NCI-H345 treated with DMSO at 0.1 percent for 48 hours (cell line): ENCODE measurements at regions not wholly inside any gene's neighbourhood (a gene's known extent, or its start where the extent isn't known, plus 50 kb on each side); places are given as distances from the start of the nearest gene placed in this dataset.

Experiments
- DNase-seq: peaks from one replicate; lab custom pipeline; 2025; ENCODE audit not compliant: unreplicated experiment; lab: John Stamatoyannopoulos, UW

DNA sequence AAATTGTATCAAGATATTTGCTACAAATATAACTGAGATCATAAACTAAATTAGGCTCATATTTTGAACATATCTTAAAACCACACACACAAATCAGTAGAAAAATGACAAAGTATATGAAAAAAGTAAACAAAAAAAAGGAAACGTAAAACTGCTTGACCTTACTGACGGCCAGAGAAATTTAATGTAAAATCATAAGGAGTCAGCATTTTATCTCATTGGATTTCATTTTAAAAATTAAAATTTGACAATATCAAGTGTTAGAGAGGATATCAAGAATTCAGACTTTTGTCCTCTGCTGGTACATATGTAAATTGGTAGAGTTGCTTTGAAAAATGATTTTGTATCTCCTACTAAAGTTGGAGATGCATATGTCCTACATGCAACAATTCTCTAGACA lies 209.2 kb upstream of the ZC3H15 start:
- DNase-seq, result no peak

GRCh38 chr2:186281726-186282125 lies 204.3 kb upstream of the ZC3H15 start:
- DNase-seq, result no peak

GRCh38 chr2:186294248-186294888 lies 191.7 kb upstream of the ZC3H15 start:
- no peak for DNase-seq

GRCh38 chr2:186299610-186300009 lies 186.4 kb upstream of the ZC3H15 start:
- DNase-seq, result no peak

DNA sequence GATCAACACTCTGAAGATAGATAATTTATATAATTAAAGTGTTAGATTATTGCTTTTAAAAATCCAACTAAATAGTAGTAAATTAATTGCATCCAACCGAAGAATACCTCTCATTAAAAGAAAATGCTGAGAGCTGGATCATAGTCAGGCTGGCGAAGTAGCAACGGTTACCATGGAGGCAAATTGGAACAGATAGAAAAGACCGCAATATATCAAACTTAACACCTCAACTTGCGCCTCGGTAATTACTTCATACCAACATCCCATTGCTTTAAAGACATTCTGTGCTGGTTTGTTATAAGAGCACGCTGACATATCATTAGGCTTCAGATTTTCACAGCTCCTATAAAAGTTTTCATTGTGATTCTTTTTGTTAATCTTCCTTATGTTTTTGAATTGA lies 183.8 kb upstream of the ZC3H15 start:
- no peak for DNase-seq

DNA sequence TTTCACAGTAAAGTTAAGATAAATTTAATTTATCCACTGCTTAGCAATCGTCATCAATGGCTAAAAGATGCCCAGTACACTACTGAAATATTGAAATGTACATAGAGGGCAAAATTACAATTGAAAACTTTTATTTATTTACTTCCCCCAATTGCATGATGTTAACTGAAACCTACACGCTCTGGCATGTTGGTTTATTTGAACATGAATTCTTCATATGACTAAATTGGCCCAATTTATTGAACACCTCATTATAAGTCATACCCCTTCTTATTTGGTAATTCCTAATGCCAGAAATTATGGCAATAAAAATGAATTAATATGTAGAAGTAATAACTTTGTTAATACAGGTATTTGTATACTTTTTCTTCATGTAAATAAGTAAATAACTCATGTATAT lies 183.0 kb upstream of the ZC3H15 start:
- DNase-seq, result no peak

DNA sequence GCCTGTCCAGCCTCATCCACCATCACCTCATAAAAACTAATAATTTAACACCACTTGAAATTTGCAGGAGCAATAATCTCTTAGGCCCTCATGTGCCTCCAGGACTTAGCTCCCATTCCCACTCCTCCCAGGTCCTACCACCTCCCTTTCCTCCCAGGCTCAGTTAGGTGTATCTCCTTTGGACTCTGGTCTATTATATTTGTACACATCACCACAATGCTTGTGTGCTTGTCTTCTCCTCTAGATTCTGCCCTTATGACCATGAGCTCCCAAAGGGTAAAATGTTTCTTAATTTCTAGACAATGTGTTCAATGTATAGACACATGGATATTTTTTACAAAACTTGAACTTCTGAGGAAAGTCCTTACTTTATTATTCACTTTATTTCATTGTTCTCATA lies 182.0 kb upstream of the ZC3H15 start:
- DNase-seq, result no peak

- DNase-seq, result no peak
These were observed 179.3 kb upstream of the ZC3H15 start for GRCh38 chr2:186306754-186307153.

DNA sequence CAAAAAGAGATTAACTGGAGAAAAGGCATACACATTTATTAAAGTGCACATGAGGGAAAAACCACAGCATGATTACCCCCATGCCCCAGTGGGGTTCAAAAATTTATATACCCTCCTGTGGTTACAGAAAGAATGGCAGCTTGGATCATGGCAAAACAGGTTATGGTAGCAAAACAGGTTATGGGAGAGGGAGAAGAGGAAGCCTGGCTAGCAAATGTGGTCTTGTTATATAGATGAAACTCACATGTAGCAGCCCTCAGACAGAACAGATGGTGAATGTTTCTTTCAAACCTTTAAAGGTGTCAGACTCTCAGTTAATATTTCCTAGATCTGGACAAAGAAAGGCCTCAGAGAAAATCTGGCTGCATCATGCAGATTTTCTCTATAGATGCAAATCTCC lies 178.2 kb upstream of the ZC3H15 start:
- DNase-seq, result no peak

DNA sequence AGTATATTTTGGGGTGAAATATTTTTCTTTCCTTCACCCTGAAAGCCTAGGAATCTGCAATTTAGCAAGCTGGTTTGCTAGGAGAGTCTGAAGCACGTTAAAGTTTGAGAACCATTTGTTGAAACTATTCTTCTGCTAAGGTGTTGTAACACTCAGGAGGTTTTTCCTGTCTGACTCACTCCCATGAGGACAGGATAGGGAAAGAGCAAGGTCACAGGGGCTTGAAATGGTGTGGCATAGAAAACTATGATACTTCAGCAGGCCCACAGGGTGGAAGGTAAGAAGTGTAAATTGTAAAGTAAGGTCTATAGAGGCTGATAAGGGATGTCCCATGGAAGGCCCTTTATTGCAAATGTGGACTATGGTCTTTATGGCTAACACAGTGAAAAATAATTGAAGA lies 177.7 kb upstream of the ZC3H15 start:
- DNase-seq, result no peak

- DNase-seq, result no peak
These were observed 176.2 kb upstream of the ZC3H15 start for GRCh38 chr2:186309901-186310300.

- DNase-seq, result no peak
These were observed 167.0 kb upstream of the ZC3H15 start for GRCh38 chr2:186319105-186319504.

DNA sequence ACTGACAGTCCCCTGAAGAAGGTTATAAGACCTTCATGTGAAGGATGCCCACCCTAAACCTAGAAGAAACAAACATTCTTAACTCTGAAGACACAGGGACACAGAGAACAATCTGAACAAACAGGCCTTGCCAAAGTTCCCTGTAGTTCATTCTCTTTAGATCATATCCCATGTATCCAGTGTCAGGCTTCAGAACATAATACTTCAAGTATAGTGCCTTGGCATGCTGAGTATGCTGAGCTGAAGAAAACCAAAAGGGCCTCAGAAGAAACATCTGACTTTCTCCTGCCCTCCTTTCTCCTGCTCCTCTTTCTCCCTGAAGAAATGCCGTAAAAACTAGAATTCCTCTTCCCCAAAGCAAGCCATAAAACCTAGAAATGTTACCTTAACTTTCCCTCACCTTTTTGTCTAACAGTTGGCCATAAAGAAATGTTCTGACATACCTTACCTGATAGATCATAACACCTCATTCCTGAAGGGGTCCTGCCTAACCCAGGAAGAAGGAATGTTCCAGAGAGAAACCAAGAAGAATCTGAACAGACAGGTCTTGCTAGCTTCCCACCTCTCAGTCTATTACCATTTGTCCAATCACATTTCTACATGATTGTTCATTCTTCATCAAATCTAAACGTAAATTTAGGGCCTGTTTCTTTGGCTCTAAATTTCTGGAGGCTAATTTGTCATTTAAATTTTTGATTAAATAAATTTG lies 160.1 kb upstream of the ZC3H15 start:
- DNase-seq, result no peak

DNA sequence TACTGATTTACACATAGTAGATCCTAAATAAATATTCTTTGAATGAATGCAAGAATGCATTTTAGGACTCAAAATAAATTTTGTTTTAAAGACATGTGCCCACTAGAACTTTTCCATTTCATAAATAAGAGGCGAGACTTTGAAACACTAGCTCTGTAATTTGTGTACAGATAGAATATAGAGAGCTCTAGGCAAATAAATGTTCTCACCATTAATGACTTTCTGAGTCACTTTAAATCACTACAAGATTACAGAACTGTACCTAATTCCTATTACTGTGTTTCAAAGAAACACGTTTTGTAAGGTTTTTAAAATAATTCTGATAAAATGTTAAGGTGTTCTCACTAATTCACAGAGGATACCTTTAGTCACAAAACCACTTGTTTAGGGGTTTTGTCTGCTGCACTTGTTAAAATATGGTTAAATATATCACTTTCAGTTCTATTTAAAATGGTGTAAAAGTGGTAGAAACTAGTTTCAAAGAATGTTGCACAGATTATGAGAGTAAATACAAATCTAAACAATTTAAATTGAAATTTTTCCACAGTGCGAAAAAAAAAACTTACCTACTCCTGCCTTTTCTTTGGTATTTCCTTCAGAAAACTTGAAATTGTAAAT lies 158.7 kb upstream of the ZC3H15 start:
- DNase-seq, result no peak

DNA sequence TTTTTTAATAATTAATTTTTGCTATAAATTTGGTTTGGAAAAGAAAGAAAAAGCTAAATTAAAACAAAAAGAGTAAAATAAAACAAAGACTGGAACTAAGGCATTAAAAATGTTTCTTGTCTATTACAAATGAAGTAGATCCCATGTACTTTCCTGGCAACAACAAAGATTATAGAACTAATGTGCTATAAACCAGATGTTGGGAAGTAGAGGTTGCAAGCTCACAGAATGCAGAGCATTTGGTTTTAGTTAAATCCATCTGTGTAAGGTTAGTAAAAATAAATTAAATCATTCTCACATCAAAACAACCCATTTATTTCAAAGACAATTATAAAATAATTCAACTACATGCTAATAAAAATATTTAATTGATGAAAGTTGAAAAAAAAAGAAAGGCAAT lies 157.2 kb upstream of the ZC3H15 start:
- DNase-seq, result no peak

DNA sequence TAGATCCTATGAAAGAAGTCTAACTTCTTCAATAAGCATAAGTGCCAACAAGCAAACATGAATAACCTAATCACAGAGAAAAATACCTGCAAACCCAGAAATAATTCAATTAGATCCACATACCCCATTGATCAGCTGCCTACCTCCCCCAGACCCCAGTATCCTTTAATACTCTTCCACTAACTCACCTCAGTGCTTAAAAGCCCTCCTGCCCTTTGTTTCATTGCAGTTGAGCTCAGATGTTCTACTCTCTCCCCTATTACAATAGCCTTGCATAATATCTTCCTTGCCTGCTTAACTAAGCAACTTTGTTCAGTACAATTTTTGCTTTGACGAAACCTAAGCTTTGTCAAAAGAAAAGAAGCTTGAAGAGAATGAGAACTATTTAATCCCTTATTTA lies 156.0 kb upstream of the ZC3H15 start:
- no peak for DNase-seq

GRCh38 chr2:186339716-186340115 lies 146.3 kb upstream of the ZC3H15 start:
- DNase-seq, result no peak

DNA sequence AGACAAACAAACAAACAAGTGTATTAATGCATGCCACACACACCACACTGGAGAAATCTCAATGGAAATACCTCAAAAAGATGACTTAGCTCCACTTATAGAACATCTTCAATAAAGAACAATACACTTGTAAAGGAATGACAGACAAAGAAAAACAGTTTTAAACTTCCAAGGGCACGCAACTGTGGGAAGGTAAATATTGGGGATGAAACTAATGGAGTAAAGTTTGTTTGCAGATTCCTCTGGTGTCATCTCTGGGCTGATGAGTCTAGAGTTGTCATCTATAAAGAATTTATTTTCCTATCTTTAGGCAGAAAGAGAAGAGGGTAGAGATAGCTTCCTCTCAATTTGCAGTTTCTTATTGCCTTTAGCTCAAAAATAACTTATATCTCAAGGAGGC lies 144.0 kb upstream of the ZC3H15 start:
- no peak for DNase-seq

- no peak for DNase-seq
These were observed 140.3 kb upstream of the ZC3H15 start for GRCh38 chr2:186345745-186346144.

GRCh38 chr2:186346216-186346615 lies 139.8 kb upstream of the ZC3H15 start:
- no peak for DNase-seq

DNA sequence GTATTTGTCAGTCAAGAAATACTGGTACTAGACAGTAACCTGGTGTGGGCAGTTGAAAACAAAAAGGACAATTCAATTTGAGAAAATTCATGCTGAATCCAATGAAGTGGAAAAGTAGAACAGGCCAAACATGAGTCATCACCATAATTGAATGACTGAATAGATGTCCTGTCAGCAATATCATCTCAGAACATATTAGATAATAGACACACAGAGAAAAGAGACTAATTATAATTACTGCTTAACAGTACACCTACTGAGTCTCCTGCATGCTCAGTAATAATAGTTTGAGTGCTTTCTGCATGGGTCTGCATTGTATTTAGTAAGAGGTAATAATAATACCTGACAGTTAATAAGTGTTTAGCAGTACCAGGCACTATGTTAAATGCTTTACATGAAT lies 138.6 kb upstream of the ZC3H15 start:
- no peak for DNase-seq

- DNase-seq, result no peak
These were observed 137.9 kb upstream of the ZC3H15 start for GRCh38 chr2:186348200-186348599.

GRCh38 chr2:186349508-186349907 lies 136.6 kb upstream of the ZC3H15 start:
- DNase-seq, result no peak
